H1 (cell line): ENCODE measurements at regions not wholly inside any gene's neighbourhood (a gene's known extent, or its start where the extent isn't known, plus 50 kb on each side); places are given as distances from the start of the nearest gene placed in this dataset.

Source experiments
- HDAC6 ChIP-seq: IDR thresholded peaks from one replicate; pipeline ENCODE4 v1.7.1; 2012; ENCODE audit warnings: low read depth, mild to moderate bottlenecking, inconsistent platforms, low read length, moderate library complexity
- NRF1 ChIP-seq: IDR thresholded peaks from 2 replicates; pipeline ENCODE4 v1.6.1; 2011; ENCODE audit warnings: mild to moderate bottlenecking, low read depth, low read length, improper control_type of control experiment
- SIX5 ChIP-seq: IDR thresholded peaks from 2 replicates; pipeline ENCODE4 v1.6.1; 2011; ENCODE audit warnings: mild to moderate bottlenecking, low read depth, low read length
- SUZ12 ChIP-seq: fragments of 200-600 bp; sonication (generic); IDR thresholded peaks from 2 replicates; pipeline ENCODE4 v1.6.1; 2012; ENCODE audit warnings: mild to moderate bottlenecking, inconsistent platforms, low read length, moderate library complexity, mixed read lengths

GRCh38 chr7:25626451-25627131 lies 398.3 kb upstream of the NPVF start:
- TF ChIP-seq SUZ12 (no peak), NRF1 (no peak), HDAC6 (no peak), SIX5 (no peak)
